NT2/D1 (cell line): ENCODE measurements at regions not wholly inside any gene's neighbourhood (a gene's known extent, or its start where the extent isn't known, plus 50 kb on each side); places are given as distances from the start of the nearest gene placed in this dataset.

Source experiments
- DNase-seq: peaks from one replicate; pipeline ENCODE4 v3.0.0-alpha.2; 2011; ENCODE audit warnings: low read depth, low spot score
- H3K27me3 ChIP-seq: 2 replicates; pipeline ENCODE4 v1.6.0; 2011; ENCODE audit warnings: mild to moderate bottlenecking; ENCODE audit not compliant: insufficient read length, insufficient read depth
- H3K36me3 ChIP-seq: 2 replicates; pipeline ENCODE4 v1.6.1; 2011; ENCODE audit warnings: mild to moderate bottlenecking, low read length, mixed read lengths; ENCODE audit not compliant: insufficient read depth, insufficient read length
- H3K4me1 ChIP-seq: 2 replicates; pipeline ENCODE4 v1.5.1; 2011; ENCODE audit not compliant: insufficient read depth, insufficient read length
- H3K4me3 ChIP-seq: 2 replicates; pipeline ENCODE4 v1.5.1; 2011; ENCODE audit warnings: low read depth; ENCODE audit not compliant: insufficient read length
- H3K9ac ChIP-seq: 2 replicates; pipeline ENCODE4 v1.6.0; 2011; ENCODE audit warnings: low read depth; ENCODE audit not compliant: insufficient read length
- H3K9me3 ChIP-seq: 2 replicates; pipeline ENCODE4 v1.5.1; 2011; ENCODE audit warnings: mild to moderate bottlenecking, low read length; ENCODE audit not compliant: insufficient read depth
- SUZ12 ChIP-seq: IDR thresholded peaks from 2 replicates; pipeline ENCODE4 v1.6.1; 2011; ENCODE audit not compliant: insufficient read length, insufficient read depth; ENCODE audit errors: extremely low read depth
- YY1 ChIP-seq: IDR thresholded peaks from 2 replicates; pipeline ENCODE4 v1.6.1; 2011; ENCODE audit not compliant: insufficient read length, insufficient read depth
- ZNF274 ChIP-seq: IDR thresholded peaks from 2 replicates; pipeline ENCODE4 v1.6.1; 2011; ENCODE audit warnings: mild to moderate bottlenecking, low read depth, low read length

DNA sequence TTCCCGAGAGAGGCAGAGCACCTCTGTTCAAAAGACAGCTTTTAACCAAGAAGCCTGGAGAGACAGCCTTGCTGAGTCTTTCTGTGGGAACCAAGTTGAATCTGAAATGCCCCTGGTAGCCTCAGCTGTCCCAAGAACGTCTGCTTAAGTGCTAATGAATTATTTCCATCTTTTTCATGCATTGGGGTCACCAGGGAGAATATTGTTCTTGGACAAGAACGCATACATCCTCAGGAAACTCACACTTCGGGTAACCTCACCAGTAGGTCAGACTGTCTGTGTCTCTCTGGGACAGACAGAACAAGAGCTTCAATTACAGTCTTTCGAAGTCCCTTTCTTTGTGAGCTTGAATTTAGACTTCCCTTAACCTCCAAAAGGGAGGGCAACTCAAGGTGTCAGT lies 134.6 kb upstream of the ADAMTS18 start:
- TF ChIP-seq SUZ12, result no peak
- TF ChIP-seq ZNF274, result no peak
- TF ChIP-seq YY1, result no peak

DNA sequence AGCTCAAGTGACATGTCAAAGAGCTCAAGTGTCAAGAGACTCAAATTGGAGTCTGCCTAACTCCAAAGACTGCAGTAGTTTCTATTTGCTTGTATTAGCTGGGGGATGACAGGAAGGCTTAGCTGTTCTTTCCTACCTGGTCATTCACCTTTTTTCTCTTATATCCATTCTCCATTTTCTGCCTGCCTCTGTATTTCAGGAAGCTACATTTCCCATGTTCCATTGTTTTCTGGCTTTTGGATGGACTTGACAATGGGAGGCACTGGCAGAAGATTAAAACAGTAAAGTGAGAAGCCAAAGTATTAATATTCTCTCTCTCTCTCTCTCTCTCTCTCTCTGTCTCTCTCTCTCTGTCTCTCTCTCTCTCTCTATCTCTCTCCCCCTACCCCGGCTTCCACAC lies 135.7 kb upstream of the ADAMTS18 start:
- TF ChIP-seq YY1, result no peak
- TF ChIP-seq ZNF274, result no peak
- TF ChIP-seq SUZ12, result no peak
- Histone ChIP-seq H3K36me3 (no peaks in the 10 kb centered on the region), H3K9ac (no peak overlapping the region), H3K4me1 (peaks cover 4% of the 10 kb centered on the region), H3K27me3 (no peaks in the 10 kb centered on the region), H3K9me3 (no peaks in the 10 kb centered on the region; the same call in 1 of the 2 replicates), H3K4me3 (no peak overlapping the region)
- DNase-seq, result no peak

More for the DNA sequence above, 134.6 kb upstream of the ADAMTS18 start:
- Histone ChIP-seq H3K9ac (no peak overlapping the region), H3K27me3 (no peaks in the 10 kb centered on the region), H3K4me1 (no peaks in the 10 kb centered on the region), H3K4me3 (no peak overlapping the region), H3K36me3 (no peaks in the 10 kb centered on the region), H3K9me3 (no peaks in the 10 kb centered on the region; the same call in 1 of the 2 replicates)
- DNase-seq, result no peak

DNA sequence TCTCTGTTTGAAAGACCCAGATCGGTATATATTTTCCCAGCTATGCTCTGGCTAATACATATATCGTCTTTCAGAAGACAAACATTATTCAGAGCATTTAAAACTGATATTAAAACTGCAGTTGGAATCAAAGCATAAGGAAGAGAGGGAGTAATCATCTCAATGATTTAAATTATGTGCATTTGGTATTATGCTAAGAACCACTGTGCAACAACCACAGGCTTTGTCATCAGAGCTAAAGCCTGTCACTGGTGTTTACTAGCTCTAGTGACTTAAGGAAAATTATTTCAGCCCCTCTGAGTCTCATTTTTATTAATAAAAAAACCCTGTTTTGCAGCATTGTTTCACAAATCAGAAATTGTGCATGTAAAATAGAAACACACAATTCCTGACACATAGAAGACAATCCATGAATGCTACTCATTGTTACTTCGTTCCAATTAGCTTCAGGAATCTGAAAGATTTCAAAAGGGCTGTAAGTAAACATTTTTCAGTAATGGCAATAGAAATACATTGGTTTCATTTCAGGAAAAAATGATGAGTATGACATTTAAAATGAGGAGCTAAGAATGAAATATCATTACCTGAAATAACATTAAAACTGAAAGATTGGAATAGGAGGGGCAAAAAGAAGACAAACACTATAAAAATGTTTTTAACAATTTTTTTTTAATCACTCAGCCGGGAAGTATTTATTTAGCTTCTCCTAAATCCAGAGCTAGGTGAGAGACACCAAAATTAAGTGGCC lies 136.5 kb upstream of the ADAMTS18 start:
- TF ChIP-seq SUZ12, result no peak
- no peak for TF ChIP-seq YY1
- no peak for TF ChIP-seq ZNF274
- H3K27me3 ChIP-seq, result no peaks in the 10 kb centered on the region
- no peak for DNase-seq
- no peak overlapping the region for H3K4me3 ChIP-seq
- peaks cover 4% of the 10 kb centered on the region for H3K4me1 ChIP-seq
- no peak overlapping the region for H3K9ac ChIP-seq
- no peaks in the 10 kb centered on the region; the same call in 1 of the 2 replicates for H3K9me3 ChIP-seq
- H3K36me3 ChIP-seq, result no peaks in the 10 kb centered on the region

DNA sequence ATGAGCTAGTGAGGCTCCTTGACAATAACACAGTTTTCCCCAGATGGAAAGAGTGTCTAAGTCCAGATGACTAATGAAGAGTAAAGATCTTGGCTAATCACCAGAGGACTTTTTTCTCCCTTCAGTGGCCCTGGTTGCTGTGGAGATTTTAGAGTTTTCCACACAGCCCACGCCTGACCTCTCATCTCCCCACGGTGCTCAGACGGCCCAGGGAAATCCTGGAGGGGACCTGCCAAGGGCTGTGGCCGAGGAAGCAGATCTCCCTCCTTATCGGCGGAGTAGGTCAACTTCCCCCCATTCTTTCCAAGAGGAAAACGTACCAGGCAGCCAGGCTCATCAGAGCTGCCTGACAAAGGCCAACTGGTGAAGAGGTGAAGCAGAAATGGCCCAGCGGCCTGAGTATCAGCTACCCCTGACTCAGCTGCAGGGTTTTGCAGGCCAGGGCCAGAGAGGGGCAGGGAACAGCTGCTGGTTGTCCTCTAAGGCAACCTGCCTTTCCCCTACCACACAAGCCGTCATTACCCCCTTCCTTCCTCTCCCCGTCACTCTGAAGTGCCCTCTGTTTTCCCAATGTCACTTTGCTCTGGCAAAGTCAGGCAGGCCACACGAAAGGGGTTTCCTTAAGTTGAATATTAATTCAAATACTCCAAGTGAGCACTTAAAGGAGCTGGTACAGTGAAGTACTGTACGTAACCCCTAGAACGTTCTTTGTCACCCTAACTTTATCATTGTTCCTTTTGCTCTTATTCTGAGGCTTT lies 140.2 kb upstream of the ADAMTS18 start:
- no peak overlapping the region for H3K4me3 ChIP-seq
- no peaks in the 10 kb centered on the region for H3K9me3 ChIP-seq
- no peak for DNase-seq
- H3K9ac ChIP-seq, result no peak overlapping the region
- H3K36me3 ChIP-seq, result no peaks in the 10 kb centered on the region
- no peak for TF ChIP-seq SUZ12
- TF ChIP-seq ZNF274, result no peak
- TF ChIP-seq YY1, result no peak
- H3K27me3 ChIP-seq, result no peaks in the 10 kb centered on the region
- H3K4me1 ChIP-seq, result peaks cover 4% of the 10 kb centered on the region

DNA sequence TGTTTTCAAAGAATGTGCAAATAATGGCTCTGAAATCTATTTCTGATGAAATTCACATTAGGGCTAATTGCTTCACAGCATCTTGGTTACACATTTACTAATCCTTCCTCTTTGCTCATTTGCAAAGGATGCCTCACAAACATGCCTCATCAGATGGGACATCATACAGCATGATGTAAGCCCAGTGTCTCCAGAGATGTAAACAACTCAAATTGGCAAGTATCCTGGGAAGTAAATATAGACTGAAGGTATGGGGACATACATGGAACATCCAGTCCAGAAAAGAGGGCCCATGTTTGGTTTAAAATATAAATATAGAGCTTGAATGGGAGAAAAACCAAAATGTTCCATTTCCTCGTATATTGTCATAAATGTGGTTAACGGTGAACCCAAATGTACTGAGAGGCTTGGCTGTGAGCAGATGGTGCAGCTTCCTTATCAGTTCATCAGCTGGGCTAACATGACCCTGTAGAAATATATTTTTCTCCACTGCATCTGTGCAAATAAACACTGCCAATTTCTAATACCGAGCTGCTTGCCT lies 142.9 kb upstream of the NUDT7 start:
- DNase-seq, result no peak
- no peaks in the 10 kb centered on the region for H3K36me3 ChIP-seq
- peaks cover 12% of the 10 kb centered on the region; the same call in 1 of the 2 replicates for H3K9me3 ChIP-seq
- H3K27me3 ChIP-seq, result no peaks in the 10 kb centered on the region
- H3K9ac ChIP-seq, result no peak overlapping the region
- TF ChIP-seq SUZ12 (no peak), ZNF274 (no peak), YY1 (no peak)
- H3K4me3 ChIP-seq, result no peak overlapping the region
- H3K4me1 ChIP-seq, result peaks cover 4% of the 10 kb centered on the region

DNA sequence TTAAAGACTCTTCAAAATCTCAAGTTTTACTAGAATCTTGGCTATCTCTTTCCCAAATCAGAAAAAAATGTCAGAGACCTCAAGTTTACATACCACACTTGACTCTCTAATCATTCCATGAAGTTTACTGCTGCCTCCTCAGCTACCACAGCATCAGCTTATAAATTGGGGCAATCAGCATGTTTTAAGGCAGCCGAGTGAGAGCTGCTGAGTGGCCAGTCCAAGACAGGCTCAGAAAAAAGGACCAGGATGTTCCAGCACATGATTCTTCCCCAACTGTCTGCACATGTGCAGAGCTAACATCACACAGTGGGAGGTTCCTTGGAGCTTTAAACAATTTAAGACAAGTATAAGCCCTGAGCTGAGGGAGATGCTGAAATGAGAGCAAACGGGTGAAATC lies 140.6 kb upstream of the NUDT7 start:
- no peak for DNase-seq
- Histone ChIP-seq H3K4me3 (no peak overlapping the region), H3K9ac (no peak overlapping the region), H3K4me1 (no peaks in the 10 kb centered on the region), H3K9me3 (peaks cover 12% of the 10 kb centered on the region; the same call in 1 of the 2 replicates), H3K36me3 (no peaks in the 10 kb centered on the region), H3K27me3 (no peaks in the 10 kb centered on the region)
- TF ChIP-seq SUZ12, result no peak

DNA sequence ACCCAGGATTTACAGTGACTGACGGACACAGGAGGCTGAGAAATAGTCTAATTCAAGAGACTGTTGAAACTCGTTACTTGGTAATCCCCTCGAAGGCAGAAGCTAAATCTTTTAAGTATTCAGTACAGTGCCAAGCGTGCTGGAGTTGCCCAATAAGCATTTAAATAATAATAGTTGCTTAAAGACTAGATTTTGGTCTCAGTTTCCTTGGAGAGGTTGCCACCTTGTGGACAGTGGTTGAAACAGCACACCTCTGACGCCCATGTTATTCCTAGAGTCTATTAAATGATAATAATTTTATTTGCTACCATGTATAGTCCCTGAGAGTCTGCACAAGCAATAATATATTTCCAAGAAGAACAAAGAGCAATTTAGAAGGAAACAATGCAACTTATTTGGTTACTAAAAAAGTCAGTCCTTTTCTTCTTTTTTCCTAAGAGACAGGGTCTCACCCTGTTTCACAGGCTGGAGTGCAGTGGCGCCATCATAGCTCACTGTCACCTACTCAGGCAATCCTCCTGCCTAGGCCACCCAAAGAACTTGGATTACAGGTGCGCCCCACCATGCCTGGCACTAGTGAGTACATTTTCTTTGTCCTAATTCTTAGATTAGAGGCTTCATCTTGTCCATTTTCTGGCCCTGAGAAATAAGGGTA lies 138.0 kb upstream of the NUDT7 start:
- Histone ChIP-seq H3K4me3 (no peak overlapping the region), H3K9me3 (peaks cover 12% of the 10 kb centered on the region; the same call in 1 of the 2 replicates), H3K4me1 (no peaks in the 10 kb centered on the region), H3K27me3 (no peaks in the 10 kb centered on the region), H3K9ac (no peak overlapping the region), H3K36me3 (no peaks in the 10 kb centered on the region)
- DNase-seq, result peak; percentile 42
- TF ChIP-seq ZNF274, result no peak
- no peak for TF ChIP-seq YY1
- no peak for TF ChIP-seq SUZ12
